ENCODE measurements at regions not wholly inside any gene's neighbourhood (a gene's known extent, or its start where the extent isn't known, plus 50 kb on each side); places are given as distances from the start of the nearest gene placed in this dataset.

DNA sequence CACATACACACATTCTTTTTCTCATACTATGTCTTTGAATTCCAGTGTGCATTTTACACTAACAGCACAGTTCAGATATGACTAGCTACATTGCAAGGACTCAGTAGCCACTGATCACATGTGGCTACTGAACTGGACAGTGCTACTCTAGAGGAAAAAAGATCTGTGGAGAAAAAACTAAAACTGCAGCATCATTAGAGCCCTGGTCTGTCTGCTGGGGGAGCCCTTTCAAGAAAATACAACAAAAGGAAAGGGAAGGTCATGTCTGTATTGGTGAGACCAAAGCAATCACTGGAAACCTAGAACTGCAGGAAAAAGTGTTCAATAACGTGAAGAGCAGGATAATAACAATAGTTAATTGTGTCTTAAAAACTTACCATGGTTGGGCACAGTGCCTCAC is 132.3 kb upstream of the JARID2 start:
- TF ChIP-seq, protein P1, sequence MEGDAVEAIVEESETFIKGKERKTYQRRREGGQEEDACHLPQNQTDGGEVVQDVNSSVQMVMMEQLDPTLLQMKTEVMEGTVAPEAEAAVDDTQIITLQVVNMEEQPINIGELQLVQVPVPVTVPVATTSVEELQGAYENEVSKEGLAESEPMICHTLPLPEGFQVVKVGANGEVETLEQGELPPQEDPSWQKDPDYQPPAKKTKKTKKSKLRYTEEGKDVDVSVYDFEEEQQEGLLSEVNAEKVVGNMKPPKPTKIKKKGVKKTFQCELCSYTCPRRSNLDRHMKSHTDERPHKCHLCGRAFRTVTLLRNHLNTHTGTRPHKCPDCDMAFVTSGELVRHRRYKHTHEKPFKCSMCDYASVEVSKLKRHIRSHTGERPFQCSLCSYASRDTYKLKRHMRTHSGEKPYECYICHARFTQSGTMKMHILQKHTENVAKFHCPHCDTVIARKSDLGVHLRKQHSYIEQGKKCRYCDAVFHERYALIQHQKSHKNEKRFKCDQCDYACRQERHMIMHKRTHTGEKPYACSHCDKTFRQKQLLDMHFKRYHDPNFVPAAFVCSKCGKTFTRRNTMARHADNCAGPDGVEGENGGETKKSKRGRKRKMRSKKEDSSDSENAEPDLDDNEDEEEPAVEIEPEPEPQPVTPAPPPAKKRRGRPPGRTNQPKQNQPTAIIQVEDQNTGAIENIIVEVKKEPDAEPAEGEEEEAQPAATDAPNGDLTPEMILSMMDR (IDR thresholded peaks at IDR 0.05) = no peak
- no peak for TF ChIP-seq POLR2A (IDR thresholded peaks at IDR 0.05)
